ENCODE measurements at regions not wholly inside any gene's neighbourhood (a gene's known extent, or its start where the extent isn't known, plus 50 kb on each side); places are given as distances from the start of the nearest gene placed in this dataset.

- H3K79me2 ChIP-seq (ENCODE audit: insufficient read depth, low read length) = no peaks in the 10 kb centered on the region
- no peak overlapping the region for H3K14ac ChIP-seq (ENCODE audit: insufficient read depth, low read length)
- H3K56ac ChIP-seq (ENCODE audit: insufficient read length, low read depth, low read length) = no peak overlapping the region
- H3K9ac ChIP-seq (ENCODE audit: extremely low read depth, insufficient read length, low read length) = no peak overlapping the region
- no peaks in the 10 kb centered on the region for H3K27me3 ChIP-seq (ENCODE audit: insufficient read depth, low read length)
- no peak overlapping the region for H3K18ac ChIP-seq (ENCODE audit: insufficient read length, low read depth, low read length)
- H3K79me1 ChIP-seq (ENCODE audit: insufficient read depth, low read depth, low read length, poor library complexity, severe bottlenecking) = no peaks in the 10 kb centered on the region
- H2BK120ac ChIP-seq (ENCODE audit: low read depth, low read length, poor library complexity, severe bottlenecking) = no peak overlapping the region
- H2BK20ac ChIP-seq (ENCODE audit: low read depth, low read length, poor library complexity, severe bottlenecking) = no peak overlapping the region
- Mint-ChIP-seq H3K9me3 (no peaks in the 10 kb centered on the region), H3K36me3 (ENCODE audit: insufficient read depth in 1 of 3, low read depth in 3 of 3) (no peaks in the 10 kb centered on the region), H3K27me3 (ENCODE audit: low read depth) (no peaks in the 10 kb centered on the region), H3K4me3 (no peak overlapping the region), H3K4me1 (peaks cover 17% of the 10 kb centered on the region in 2 experiments), H3K27ac (no peak overlapping the region)
- no peak overlapping the region for H2BK5ac ChIP-seq (ENCODE audit: insufficient read length, low read length)
- no peak for DNase-seq
- no peak overlapping the region for H2BK15ac ChIP-seq (ENCODE audit: low read depth, low read length)
- no peaks in the 10 kb centered on the region for H3K9me3 ChIP-seq (ENCODE audit: control insufficient read depth, low read depth, low read length)
- H2AK5ac ChIP-seq (ENCODE audit: insufficient read length, low read length) = no peak overlapping the region
- no peak overlapping the region for H4K5ac ChIP-seq (ENCODE audit: insufficient read length, low read depth, low read length)
- H3K23me2 ChIP-seq (ENCODE audit: insufficient read length, low read depth, low read length, poor library complexity, severe bottlenecking) = no peaks in the 10 kb centered on the region
- H3T11ph ChIP-seq (ENCODE audit: low read length) = no peak overlapping the region
- no peak overlapping the region for H4K8ac ChIP-seq (replicated peaks; ENCODE audit: insufficient read length, low read depth, low read length)
- no peak for TF ChIP-seq CTCF (conservative IDR thresholded peaks at IDR 0.05)
- H3K4me1 ChIP-seq (ENCODE audit: insufficient read depth, low read length) = no peaks in the 10 kb centered on the region
- no peak overlapping the region for H3K4ac ChIP-seq (ENCODE audit: low read depth, low read length)
- H3K4me2 ChIP-seq (ENCODE audit: insufficient read depth, insufficient read length, low read length) = no peak overlapping the region
- no peak overlapping the region for H3K23ac ChIP-seq (ENCODE audit: insufficient read length, low read depth, low read length)
- no peaks in the 10 kb centered on the region for H4K20me1 ChIP-seq (ENCODE audit: control insufficient read depth, insufficient read depth, insufficient read length)
- no peak overlapping the region for H2AFZ ChIP-seq (ENCODE audit: low read length)
- no peak overlapping the region for H3K27ac ChIP-seq (ENCODE audit: insufficient read length, low read depth, low read length)
- H2BK12ac ChIP-seq (ENCODE audit: insufficient read length, low read depth, low read length) = no peak overlapping the region
- no CpG with 5 or more reads among the region's 4 CpGs for WGBS (ENCODE audit: extremely low coverage, insufficient read length, low lambda C conversion rate)
- H4K91ac ChIP-seq (ENCODE audit: insufficient read length, low read depth, low read length) = no peak overlapping the region
Observed at GRCh38 chr7:48708122-48708521, 216.2 kb upstream of the CDC14C start.

Data from H9 (cell line).